ENCODE measurements at regions not wholly inside any gene's neighbourhood (a gene's known extent, or its start where the extent isn't known, plus 50 kb on each side); places are given as distances from the start of the nearest gene placed in this dataset.

DNA sequence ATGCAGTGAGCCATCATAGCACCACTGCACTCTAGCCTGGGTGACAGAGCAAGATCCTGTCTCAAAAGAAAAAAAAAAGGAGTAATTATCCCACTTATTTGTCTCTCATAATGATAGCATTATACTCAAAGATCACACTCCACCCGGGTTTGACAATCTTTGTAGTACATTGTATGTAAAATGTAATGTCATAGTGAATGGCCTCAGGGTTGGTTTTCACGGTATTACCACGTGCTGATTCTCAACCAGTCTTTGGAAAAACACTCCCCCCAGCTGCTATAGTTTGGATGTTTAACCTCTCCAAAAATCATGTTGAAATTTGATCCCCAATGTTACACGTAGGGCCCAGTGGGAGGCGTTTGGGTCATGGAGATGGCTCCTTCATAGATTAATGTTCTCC, 402.4 kb upstream of the GRAMD2B start:
- 84% methylated on average over 5 of the region's 5 CpGs for WGBS
- peaks cover 0 to 5% (median 0%) of the 10 kb centered on the region in 4 donors for H3K9me3 ChIP-seq (ENCODE audit: control insufficient read depth in 4 of 4, low read length in 3 of 4)
- H3K27ac ChIP-seq (ENCODE audit: low read depth in 1 of 2, low read length in 2 of 2), result no peak overlapping the region
- no peaks in the 10 kb centered on the region for H3K36me3 ChIP-seq (ENCODE audit: control insufficient read depth in 4 of 4, insufficient read depth in 3 of 4, low read depth in 1 of 4, low read length in 3 of 4)
- TF ChIP-seq YY1 (IDR thresholded peaks at IDR 0.05) (no peak), EGR1 (IDR thresholded peaks at IDR 0.05; ENCODE audit: low read depth in 2 of 2) (no peak), JUND (IDR thresholded peaks at IDR 0.05) (no peak), NR2F2 (IDR thresholded peaks at IDR 0.05) (no peak), HNF4G (IDR thresholded peaks at IDR 0.05) (no peak), FOXA2 (IDR thresholded peaks at IDR 0.05) (no peak), HNF4A (conservative IDR thresholded peaks at IDR 0.05) (no peak), TAF1 (conservative IDR thresholded peaks at IDR 0.05) (no peak), GABPA (IDR thresholded peaks at IDR 0.05 in 1 of 2, conservative IDR thresholded peaks at IDR 0.05 in 1 of 2) (no peak)
- TF ChIP-seq, protein P1, sequence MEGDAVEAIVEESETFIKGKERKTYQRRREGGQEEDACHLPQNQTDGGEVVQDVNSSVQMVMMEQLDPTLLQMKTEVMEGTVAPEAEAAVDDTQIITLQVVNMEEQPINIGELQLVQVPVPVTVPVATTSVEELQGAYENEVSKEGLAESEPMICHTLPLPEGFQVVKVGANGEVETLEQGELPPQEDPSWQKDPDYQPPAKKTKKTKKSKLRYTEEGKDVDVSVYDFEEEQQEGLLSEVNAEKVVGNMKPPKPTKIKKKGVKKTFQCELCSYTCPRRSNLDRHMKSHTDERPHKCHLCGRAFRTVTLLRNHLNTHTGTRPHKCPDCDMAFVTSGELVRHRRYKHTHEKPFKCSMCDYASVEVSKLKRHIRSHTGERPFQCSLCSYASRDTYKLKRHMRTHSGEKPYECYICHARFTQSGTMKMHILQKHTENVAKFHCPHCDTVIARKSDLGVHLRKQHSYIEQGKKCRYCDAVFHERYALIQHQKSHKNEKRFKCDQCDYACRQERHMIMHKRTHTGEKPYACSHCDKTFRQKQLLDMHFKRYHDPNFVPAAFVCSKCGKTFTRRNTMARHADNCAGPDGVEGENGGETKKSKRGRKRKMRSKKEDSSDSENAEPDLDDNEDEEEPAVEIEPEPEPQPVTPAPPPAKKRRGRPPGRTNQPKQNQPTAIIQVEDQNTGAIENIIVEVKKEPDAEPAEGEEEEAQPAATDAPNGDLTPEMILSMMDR (IDR thresholded peaks at IDR 0.05; ENCODE audit: low read depth, low read length, missing input control), result no peak
- TF ChIP-seq, protein P2, sequence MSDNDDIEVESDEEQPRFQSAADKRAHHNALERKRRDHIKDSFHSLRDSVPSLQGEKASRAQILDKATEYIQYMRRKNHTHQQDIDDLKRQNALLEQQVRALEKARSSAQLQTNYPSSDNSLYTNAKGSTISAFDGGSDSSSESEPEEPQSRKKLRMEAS (IDR thresholded peaks at IDR 0.05), result no peak
- no peak overlapping the region for H3K9ac ChIP-seq (ENCODE audit: low read depth in 1 of 2, low read length in 2 of 2)
- no peaks in the 10 kb centered on the region for H3K27me3 ChIP-seq (ENCODE audit: control insufficient read depth in 4 of 4, insufficient read depth in 4 of 4, low read length in 3 of 4)
- peaks cover 0 to 4% (median 2%) of the 10 kb centered on the region in 4 donors for H3K4me1 ChIP-seq (ENCODE audit: control insufficient read depth in 4 of 4, insufficient read depth in 4 of 4, low read length in 3 of 4)
- no peak for DNase-seq (ENCODE audit: low spot score)
- H3K4me3 ChIP-seq (ENCODE audit: low read depth in 1 of 3, low read length in 3 of 3), result no peak overlapping the region

DNA sequence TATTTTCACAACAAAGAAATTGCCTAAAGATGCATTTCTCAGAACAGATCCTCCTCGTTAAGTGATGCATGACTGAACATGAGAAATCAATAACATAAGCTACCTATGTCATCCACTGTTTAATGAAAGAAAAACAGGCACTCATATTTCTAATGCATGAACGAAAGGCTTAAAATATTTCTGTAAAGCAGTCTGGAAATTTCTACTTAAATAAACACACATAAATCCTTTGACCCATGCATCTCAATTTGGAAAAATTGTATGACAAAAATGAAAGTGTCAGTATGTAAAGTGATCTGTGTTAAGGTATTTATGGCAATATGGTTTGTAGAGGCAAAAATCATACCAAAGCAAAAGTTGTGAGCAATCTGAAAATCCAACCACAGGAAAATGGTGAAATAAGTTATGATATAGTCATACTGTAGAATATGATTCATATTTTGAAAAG, 399.2 kb upstream of the GRAMD2B start:
- no peak for DNase-seq (ENCODE audit: low spot score)
- TF ChIP-seq, protein P1 (IDR thresholded peaks at IDR 0.05; ENCODE audit: low read depth, low read length, missing input control), result no peak
- TF ChIP-seq NR2F2 (IDR thresholded peaks at IDR 0.05) (no peak), EGR1 (IDR thresholded peaks at IDR 0.05; ENCODE audit: low read depth in 2 of 2) (no peak), FOXA1 (IDR thresholded peaks at IDR 0.05) (no peak), HNF4A (conservative IDR thresholded peaks at IDR 0.05) (no peak)
- TF ChIP-seq, protein P3, sequence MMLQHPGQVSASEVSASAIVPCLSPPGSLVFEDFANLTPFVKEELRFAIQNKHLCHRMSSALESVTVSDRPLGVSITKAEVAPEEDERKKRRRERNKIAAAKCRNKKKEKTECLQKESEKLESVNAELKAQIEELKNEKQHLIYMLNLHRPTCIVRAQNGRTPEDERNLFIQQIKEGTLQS (IDR thresholded peaks at IDR 0.05), result no peak
- TF ChIP-seq, protein P4, sequence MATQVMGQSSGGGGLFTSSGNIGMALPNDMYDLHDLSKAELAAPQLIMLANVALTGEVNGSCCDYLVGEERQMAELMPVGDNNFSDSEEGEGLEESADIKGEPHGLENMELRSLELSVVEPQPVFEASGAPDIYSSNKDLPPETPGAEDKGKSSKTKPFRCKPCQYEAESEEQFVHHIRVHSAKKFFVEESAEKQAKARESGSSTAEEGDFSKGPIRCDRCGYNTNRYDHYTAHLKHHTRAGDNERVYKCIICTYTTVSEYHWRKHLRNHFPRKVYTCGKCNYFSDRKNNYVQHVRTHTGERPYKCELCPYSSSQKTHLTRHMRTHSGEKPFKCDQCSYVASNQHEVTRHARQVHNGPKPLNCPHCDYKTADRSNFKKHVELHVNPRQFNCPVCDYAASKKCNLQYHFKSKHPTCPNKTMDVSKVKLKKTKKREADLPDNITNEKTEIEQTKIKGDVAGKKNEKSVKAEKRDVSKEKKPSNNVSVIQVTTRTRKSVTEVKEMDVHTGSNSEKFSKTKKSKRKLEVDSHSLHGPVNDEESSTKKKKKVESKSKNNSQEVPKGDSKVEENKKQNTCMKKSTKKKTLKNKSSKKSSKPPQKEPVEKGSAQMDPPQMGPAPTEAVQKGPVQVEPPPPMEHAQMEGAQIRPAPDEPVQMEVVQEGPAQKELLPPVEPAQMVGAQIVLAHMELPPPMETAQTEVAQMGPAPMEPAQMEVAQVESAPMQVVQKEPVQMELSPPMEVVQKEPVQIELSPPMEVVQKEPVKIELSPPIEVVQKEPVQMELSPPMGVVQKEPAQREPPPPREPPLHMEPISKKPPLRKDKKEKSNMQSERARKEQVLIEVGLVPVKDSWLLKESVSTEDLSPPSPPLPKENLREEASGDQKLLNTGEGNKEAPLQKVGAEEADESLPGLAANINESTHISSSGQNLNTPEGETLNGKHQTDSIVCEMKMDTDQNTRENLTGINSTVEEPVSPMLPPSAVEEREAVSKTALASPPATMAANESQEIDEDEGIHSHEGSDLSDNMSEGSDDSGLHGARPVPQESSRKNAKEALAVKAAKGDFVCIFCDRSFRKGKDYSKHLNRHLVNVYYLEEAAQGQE (IDR thresholded peaks at IDR 0.05), result no peak
- TF ChIP-seq, protein P5, sequence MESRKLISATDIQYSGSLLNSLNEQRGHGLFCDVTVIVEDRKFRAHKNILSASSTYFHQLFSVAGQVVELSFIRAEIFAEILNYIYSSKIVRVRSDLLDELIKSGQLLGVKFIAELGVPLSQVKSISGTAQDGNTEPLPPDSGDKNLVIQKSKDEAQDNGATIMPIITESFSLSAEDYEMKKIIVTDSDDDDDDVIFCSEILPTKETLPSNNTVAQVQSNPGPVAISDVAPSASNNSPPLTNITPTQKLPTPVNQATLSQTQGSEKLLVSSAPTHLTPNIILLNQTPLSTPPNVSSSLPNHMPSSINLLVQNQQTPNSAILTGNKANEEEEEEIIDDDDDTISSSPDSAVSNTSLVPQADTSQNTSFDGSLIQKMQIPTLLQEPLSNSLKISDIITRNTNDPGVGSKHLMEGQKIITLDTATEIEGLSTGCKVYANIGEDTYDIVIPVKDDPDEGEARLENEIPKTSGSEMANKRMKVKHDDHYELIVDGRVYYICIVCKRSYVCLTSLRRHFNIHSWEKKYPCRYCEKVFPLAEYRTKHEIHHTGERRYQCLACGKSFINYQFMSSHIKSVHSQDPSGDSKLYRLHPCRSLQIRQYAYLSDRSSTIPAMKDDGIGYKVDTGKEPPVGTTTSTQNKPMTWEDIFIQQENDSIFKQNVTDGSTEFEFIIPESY (IDR thresholded peaks at IDR 0.05), result no peak
- TF ChIP-seq, protein P2 (IDR thresholded peaks at IDR 0.05), result no peak
- Histone ChIP-seq H3K9me3 (ENCODE audit: control insufficient read depth in 4 of 4, low read length in 3 of 4) (peaks cover 0 to 5% (median 0%) of the 10 kb centered on the region in 4 donors), H3K27me3 (ENCODE audit: control insufficient read depth in 4 of 4, insufficient read depth in 4 of 4, low read length in 3 of 4) (no peaks in the 10 kb centered on the region), H3K27ac (ENCODE audit: low read depth in 1 of 2, low read length in 2 of 2) (no peak overlapping the region), H3K36me3 (ENCODE audit: control insufficient read depth in 4 of 4, insufficient read depth in 3 of 4, low read depth in 1 of 4, low read length in 3 of 4) (no peaks in the 10 kb centered on the region), H3K9ac (ENCODE audit: low read depth in 1 of 2, low read length in 2 of 2) (no peak overlapping the region), H3K4me3 (ENCODE audit: low read depth in 1 of 3, low read length in 3 of 3) (no peak overlapping the region), H3K4me1 (ENCODE audit: control insufficient read depth in 4 of 4, insufficient read depth in 4 of 4, low read length in 3 of 4) (no peaks in the 10 kb centered on the region)
- WGBS, result 74% methylated on average over 2 of the region's 2 CpGs

All from liver (tissue), 8 donors.